Stimulated activated CD4-positive, alpha-beta T cell treated with anti-CD3 and anti-CD28 coated beads, Interleukin-12 subunit alpha, Interleukin-12 subunit beta, amount 100 ng/mL, for 48 hours (primary cell): ENCODE measurements at regions not wholly inside any gene's neighbourhood (a gene's known extent, or its start where the extent isn't known, plus 50 kb on each side); places are given as distances from the start of the nearest gene placed in this dataset.

Experiments
- DNase-seq, 3 donors: peaks; one replicate each; pipeline ENCODE4 v3.0.0-alpha.2; 2020; ENCODE audit warnings: low read depth in 2 of 3, low spot score in 1 of 3

DNA sequence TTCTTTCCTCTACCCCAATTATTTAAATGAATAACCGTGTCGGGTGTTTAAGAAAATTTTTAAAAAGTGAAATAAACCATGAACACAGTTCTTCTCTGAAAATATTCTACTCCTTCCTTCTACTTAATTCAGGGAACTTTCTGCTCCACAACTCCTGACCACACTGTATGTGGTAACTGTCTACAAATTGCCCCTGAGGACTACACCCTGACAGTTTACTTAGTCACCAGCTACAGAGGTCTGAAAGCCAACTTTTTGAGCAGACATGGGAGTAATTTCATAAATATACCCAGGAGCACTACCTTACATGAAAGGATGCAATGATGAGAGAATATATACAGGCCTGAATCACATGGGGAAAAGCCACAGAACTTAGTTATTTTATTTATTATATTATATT, 523.2 kb upstream of the SORCS1 start:
- no peak for DNase-seq

- DNase-seq = no peak
Observed at GRCh38 chr10:107686095-107686494, 521.6 kb upstream of the SORCS1 start.

DNA sequence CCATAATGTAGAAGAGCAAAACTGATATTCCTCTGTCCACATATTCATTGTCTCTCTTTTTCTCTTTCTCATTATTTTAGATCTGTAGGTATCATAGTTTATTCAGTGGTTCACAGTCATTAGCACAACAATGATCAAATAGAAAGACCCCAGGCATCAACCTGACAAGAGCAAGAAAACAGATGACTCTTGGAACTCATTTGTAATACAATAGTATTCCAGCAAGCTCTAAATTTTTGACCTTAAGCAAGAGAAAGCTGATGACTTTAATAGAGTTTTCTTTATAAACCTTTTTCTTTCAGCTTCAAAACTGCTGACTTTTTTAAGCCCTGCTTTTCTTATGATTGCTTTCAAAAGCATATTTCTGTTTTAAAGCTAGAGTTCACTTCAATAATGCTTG, 507.5 kb upstream of the SORCS1 start:
- no peak for DNase-seq

DNA sequence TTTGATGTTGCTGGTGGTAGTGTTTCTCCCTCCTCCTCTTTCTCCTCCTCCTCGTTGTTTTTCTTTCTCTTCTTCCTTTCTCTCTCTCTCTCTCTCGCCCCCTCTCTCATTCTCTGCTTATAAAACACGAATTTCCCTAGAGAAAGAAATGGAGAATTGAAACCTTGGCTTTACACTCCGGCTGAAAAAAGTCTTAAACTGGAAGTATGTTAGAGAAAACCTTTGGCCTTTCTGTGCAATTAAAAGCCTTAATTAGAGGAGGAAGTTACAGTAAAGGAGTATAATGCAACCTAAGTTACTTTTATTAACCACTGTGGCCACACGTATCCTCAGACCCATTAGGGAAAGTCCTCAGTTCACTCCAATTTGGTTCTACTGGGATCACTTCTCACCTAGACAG, 501.7 kb upstream of the SORCS1 start:
- DNase-seq = no peak

DNA sequence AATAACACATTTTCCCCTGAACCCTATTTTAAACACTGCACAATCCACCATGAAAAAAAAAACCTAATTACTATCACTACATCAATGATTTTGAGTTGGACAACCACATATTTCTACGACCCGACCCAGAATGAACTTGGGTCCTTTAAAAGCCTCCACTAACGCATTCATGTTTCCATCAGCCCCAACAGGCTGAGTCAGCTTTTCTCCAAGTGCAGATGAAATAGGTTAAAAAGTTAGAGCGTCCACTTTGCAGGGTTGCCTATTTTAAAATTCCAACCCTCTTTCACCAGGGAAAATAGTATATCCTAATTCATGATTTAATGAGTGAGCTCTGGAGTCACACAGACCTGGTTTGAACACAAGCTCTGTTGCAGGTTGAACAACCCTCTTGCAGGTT, 501.0 kb upstream of the SORCS1 start:
- no peak for DNase-seq

DNA sequence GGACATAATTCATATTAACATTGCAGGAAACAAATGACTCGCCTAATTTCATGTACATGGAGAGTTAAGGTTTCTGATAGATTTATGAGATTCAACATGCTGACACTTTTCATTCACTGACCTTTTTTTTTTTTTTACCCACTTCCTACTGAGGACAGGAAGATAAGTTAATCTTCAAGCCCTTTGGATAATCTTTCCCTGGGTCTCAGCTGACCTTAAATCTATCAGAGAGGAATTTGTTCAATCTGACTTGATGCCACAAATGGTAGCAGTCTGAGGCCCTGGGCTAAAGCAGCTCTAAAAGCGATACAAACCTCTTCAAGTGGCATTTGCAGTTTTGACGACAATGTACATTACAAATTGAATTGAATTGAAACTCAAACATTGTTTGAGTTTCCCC, 493.3 kb upstream of the SORCS1 start:
- DNase-seq = no peak

GRCh38 chr10:107656932-107657331, 492.4 kb upstream of the SORCS1 start:
- no peak for DNase-seq

DNA sequence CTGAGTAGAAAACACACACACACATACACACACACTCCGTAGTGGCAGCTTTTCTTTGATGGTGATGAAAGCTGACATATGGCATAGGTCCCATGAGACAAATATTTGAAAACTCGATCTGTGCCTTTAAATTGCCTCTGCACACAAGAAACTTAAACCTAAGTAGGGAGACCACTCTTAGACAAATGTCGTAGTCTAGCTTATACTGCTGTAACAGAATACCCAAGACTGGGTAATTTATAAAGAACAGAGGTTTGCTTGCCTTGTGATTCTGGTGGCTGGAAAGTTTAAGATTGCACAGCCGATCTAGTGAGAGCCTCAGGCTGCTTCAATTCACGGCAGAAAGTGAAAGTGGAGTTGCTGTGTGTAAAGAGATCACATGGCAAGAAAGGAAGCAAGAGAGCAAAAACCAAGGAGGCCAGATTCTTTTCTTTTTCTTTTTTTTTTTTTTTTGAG, 489.4 kb upstream of the SORCS1 start:
- DNase-seq = no peak

GRCh38 chr10:107650939-107651338, 486.4 kb upstream of the SORCS1 start:
- DNase-seq = no peak

GRCh38 chr10:107649249-107649648, 484.7 kb upstream of the SORCS1 start:
- no peak for DNase-seq

DNA sequence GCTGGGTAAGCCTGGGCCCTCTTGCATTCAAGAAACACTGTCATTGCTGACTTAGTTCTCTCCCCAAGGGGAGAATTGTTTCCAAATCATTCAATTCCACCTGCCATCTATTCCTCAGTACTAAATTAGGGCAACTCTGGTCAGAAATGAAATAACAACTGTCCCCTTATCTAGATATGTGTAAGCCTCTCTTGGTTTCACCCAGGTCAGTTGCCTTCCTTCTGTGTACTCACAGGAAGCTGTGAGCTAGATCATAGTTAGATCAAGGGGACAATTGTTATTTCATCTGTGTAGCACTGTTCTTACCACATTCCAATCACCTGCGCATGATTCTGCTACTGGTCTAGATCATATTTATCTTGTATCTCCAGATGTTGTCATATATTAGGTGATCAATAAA, 483.0 kb upstream of the SORCS1 start:
- no peak for DNase-seq

DNA sequence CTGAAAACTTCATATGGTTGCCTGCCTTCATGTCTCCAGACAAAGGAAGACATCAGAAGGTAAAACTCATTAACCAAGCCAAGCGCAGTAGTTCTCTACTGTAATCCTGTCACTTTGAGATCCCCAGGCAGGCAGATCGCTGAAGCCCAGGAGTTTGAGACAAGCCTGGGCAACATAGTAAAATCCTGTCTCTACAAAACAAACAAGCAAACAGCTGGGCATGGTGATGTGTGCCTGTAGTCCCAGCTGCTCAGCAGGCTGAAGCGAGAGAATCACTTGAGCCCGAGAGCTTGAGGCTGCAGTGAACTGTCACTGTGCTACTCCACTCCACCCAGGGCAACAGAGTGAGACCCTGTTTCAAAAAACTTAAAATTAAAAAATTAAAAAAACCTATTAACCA, 467.4 kb upstream of the SORCS1 start:
- DNase-seq = no peak

GRCh38 chr10:107626862-107627261, 462.4 kb upstream of the SORCS1 start:
- no peak for DNase-seq

DNA sequence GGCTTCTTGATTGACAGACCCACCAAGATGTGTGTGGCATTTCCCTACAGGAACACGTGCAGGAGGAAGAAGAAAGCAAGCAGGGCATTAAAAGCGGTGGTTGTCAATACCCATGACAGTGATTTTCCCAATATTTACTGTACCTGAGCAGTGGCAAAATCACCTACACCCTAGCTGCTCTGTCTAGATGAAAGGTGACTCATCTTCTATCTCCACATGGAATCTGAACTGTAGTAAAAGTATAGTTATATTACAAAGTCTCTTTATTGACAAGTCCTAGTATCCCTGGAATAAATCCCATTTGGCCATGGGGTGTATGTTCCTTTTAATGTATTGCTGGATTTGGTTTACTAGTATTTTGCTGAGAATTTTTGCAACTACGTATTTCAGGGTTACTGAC, 458.8 kb upstream of the SORCS1 start:
- DNase-seq = no peak

DNA sequence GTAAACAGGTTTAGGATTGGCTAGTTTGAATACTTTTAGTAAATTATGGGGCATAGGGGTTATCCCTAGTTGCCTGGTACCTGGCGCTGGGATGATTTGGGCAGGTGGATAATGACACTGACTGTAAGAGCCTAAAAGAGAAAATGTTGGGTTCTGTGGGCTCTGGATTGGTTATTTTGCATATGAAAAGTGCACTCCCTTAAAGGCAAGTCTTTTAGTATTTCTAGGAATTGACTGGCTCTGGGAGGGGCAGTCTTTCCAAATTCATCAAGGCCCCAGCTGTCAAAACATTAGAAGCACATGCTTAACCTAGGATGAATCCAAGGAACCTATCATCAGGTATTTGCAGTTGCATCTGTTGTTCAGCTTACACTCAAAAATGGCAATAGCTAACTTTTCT, 454.6 kb upstream of the SORCS1 start:
- DNase-seq = no peak

- no peak for DNase-seq
Observed at GRCh38 chr10:107618504-107618994, 454.0 kb upstream of the SORCS1 start.

DNA sequence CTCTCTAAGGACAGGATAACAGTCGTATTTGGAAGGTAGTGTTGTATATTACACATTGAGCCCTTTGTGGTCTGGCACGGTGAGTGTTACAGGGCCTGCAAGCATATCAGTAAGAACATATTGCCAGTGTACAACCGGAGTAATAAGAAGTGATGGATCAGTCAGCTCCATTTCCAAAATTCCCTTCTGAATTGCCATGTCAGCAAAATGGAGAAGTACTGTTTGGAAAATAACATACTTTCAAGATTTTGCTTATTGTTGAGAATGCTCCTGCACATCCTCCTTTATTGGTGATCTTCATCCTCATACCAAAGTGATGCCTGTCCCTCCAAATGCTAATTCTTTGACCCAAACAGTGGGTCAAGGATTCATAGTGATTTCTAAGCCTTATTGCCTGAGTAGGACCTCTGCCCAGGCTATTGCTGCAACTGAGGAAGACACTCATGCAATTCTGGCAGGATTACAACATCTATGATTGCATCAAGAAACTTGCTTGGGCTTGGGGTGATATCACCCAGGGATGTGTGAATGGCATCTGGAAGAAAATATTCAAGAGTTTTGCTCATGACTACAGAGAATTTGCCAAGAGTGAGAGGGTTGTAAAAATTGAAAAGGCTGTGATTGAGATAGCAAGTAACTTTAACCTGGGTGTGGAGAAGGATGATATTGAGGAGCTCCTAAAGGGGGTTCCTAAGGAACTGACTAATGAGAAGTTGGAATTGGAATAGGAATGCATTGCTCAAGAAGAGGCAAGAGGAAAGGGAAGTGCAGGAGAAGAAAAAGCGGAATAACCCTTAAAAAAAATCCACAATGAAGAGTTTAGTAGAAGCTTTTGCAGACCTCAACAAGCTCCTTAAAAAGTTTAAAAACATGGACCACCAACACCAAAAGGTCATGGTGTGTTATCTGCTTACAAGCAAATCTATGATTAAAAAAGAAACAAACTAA, 452.2 kb upstream of the SORCS1 start:
- no peak for DNase-seq

DNA sequence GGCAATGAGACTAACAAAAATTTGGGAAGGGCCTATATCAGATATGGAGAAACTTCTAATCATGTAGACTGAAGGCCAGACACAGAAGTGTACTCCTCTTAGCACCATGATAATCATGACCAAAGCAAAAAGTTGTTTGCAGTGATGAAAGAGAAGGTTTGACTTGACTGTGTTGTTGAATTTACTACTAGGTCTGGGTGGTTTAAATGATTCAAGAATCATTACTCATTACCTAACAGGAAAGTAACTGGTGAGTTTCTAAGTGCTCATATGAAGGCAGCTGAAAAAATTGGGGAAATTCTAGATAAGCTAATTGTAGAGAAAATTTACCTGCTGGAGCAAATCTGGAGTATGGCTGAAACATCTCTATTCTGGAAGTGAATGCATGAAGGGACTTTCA, 451.5 kb upstream of the SORCS1 start:
- DNase-seq = no peak

DNA sequence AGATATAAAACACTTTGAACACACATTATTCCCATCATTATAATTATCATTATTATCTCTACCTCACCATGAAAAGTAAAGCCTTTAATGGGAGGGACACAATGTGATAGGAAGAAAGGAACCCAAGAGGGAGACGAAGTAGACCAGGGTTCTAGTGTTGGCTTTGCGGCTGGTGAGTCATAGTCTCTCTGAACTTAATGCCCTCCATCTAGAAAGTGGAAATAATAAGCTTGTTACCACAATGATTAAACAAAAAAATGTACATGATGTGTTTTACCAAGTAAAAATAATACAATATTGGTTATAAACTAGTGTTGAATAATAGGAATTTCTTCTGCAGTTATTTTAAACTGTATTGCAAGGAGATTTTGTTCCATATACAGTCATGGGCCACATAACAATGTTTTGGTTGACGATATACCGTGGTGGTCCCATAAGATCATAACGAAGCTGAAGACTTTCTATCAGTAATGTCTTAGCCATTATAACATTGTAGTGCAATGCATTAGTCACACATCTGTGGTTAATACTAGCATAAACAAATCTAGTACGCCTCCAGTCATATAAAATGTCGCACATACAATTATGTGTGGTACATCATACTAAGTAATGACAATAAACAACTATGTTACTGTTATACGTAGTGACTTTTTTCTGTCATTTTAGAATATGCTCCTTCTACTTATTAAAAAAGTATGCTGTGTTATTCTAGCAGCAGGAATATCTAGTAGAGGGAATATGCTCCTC, 450.6 kb upstream of the SORCS1 start:
- no peak for DNase-seq

- DNase-seq = no peak
Observed at GRCh38 chr10:107611115-107611514, 446.6 kb upstream of the SORCS1 start.

DNA sequence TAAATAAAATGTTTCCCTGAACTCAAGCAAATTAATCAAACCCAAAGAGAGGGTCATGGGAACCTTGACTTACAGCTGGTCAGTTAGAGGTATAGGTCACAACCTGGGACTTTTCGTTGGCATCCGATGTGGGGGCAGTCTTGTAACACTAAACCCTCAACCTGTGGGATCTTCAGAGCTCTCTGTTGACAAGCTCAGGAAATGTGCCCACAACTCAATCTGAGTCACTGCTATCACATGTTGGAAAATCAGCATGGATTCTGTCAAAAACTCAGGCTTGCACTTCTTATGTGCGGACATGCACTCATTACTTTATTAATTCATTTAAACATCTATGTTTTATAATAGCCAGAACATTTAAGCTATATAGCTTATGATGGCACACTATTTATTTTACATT, 424.6 kb upstream of the SORCS1 start:
- DNase-seq = no peak

DNA sequence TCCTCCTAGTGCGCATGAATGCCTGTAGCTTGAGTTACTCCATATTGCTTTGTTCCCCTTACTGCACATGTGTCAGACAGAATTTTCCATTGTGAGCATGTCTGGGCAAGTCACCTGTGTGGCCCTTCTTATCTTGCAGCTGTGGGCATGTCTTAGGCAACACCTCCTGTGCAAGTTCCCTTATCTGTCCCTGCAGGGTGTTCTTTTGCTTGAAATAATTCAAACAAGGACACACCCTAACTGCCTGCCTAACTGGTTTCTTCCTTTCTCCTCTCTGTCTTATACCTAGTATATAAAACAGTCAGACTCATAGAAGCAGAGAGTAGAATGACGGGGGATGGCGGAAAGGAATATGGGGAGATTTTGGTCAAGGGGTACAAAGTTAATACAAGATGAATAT, 421.1 kb upstream of the SORCS1 start:
- DNase-seq = no peak
